Brain microvascular endothelial cell (primary cell): ENCODE measurements at regions not wholly inside any gene's neighbourhood (a gene's known extent, or its start where the extent isn't known, plus 50 kb on each side); places are given as distances from the start of the nearest gene placed in this dataset.
"Not testable (repeated sequence)": the region's sequence is repeated elsewhere in the genome, so short reads cannot be mapped to it uniquely, and the experiment has no call there.

Experiments used
- DNase-seq: peaks from one replicate; pipeline ENCODE4 v3.0.0-alpha.2; 2020
- H3K27ac ChIP-seq: fragments of 250-450 bp; sonication (Bioruptor Pico); 2 replicates; pipeline ENCODE4 v1.5.1; 2020; ENCODE audit warnings: mild to moderate bottlenecking, moderate library complexity
- H3K27me3 ChIP-seq: fragments of 250-450 bp; sonication (Bioruptor Pico); replicated peaks from 2 replicates; pipeline ENCODE4 v1.5.1; 2020; ENCODE audit warnings: mild to moderate bottlenecking
- H3K36me3 ChIP-seq: fragments of 250-450 bp; sonication (Bioruptor Pico); replicated peaks from 2 replicates; pipeline ENCODE4 v1.5.1; 2020; ENCODE audit warnings: mild to moderate bottlenecking
- H3K4me3 ChIP-seq: 2 replicates; pipeline ENCODE4 v1.5.1; 2011; ENCODE audit warnings: low read depth, mild to moderate bottlenecking, control low read depth, low read length, moderate library complexity
- CTCF ChIP-seq: IDR thresholded peaks from 2 replicates; pipeline ENCODE4 v1.5.1; 2011; ENCODE audit warnings: low read depth, mild to moderate bottlenecking, moderate library complexity, low read length, control low read depth, inconsistent platforms; ENCODE audit errors: missing control alignments
- in situ Hi-C: cut with HindIII; loops from 2 replicates; pipeline ENCODE4 v1.10.0; 2017; ENCODE audit warnings: low sequenced_read_pairs, low pct_ligation_motif_present

DNA sequence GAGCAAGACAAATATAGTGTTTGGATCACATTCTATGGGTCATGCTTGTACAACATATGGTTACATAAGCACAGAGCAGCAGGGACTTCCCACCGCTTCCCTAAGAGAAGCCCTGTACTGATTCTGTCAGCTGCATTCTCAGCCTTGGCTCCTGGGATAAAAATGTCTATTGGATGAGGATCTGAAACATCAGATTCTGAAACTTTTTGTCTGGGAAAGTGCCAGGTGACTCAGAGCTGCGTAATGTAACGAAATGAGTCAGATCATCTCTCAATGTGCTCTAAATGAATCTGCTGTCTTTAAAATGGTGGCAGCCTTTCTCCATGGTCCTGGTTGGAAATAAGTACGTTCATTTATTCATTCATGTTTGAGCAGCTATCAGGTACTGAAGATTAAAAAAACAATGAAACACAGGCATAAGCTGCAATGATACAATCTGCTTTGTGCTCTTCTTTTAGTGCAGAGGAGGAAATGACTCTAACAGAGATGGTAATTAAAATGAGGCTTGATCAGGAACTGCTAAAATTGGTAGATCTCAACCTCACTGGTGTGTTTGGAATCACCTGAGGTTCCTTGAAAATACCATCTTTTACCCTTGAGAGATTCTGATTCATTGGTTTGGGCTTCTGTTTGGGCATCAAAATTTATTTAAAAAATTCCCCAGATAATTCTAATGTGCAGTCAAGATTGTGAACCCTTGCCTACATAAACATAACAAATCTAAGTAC is 99.1 kb upstream of the NAP1L1 start:
- DNase-seq = peak; percentile 100
- peak overlapping the region; percentile 69 for H3K27ac ChIP-seq

DNA sequence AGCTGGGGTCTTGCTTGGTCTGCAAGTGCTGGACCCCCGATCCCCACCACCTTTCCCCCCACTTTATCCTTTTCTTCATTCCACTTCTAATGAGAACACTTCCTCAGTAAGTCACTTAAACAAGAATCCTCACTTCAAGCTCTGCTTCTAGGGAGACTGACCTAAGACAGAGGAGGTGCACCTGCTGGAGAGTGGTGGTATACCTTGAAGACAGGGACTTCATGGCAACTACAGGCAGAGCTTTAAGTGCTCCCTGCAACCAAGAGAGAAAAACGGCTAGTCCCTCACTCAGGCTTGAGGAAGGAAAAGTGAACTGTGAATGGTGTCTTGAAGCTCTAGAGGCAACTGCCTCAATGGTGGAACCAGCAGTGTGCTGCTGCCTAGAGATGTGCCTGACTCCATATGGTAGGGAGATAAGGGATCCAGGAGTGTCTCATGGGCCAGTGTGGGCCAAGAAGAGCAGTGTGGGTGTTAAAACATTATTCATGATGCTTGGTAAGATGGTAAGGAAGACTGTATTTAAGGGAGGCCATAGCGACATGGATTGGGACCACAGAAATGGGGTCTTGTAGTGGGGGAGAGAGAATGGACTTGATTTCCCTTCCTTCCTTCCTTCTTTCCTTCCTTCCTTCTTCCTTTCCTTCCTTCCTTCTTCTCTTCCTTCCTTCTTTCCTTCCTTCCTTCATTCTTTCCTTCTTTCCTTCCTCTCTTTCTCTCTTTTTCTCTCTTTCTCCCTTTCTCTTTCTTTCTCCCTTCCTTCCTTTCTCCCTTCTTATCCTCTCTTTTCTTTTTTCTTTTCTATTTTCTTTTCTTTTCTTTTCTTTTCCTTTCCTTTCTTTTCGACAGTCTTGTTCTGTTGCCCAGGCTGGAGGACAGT is 96.2 kb upstream of the NAP1L1 start:
- Histone ChIP-seq H3K27ac (no peak overlapping the region), H3K36me3 (no peaks in the 10 kb centered on the region), H3K27me3 (no peaks in the 10 kb centered on the region), H3K4me3 (no peak overlapping the region)
- in situ Hi-C loops = no loop called here
- no peak for DNase-seq
- TF ChIP-seq CTCF = no peak

More for the DNA sequence above, 99.1 kb upstream of the NAP1L1 start:
- Histone ChIP-seq H3K36me3 (no peaks in the 10 kb centered on the region), H3K27me3 (no peaks in the 10 kb centered on the region), H3K4me3 (no peak overlapping the region)
- in situ Hi-C loops = no loop called here
- no peak for TF ChIP-seq CTCF

DNA sequence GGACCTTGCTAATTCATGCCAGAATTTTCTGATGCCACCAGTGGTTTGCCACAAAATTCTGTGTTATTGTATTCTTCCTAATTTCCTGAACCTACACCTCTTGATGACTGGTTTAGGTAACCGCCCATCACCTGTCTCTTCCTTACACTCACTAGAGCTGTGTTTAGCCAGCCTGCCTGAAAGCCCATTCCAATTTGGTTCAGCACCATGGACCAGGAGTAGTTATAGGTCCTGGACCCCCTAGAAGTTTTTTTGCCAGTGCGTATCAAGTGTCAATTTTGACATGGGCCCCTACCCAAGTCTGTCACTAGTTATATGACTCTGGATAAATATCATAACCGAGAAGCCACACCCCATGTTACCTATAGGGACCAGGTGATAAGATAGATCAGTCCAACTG is 94.0 kb upstream of the NAP1L1 start:
- TF ChIP-seq CTCF = no peak
- in situ Hi-C loops = no loop called here
- H3K4me3 ChIP-seq = no peak overlapping the region
- DNase-seq = no peak
- H3K36me3 ChIP-seq = no peaks in the 10 kb centered on the region
- H3K27ac ChIP-seq = no peak overlapping the region
- no peaks in the 10 kb centered on the region for H3K27me3 ChIP-seq

- in situ Hi-C loops = no loop called here
Observed at GRCh38 chr12:76177821-76178220, 93.3 kb upstream of the NAP1L1 start.

GRCh38 chr12:76176940-76177339 is 92.5 kb upstream of the NAP1L1 start:
- Histone ChIP-seq H3K36me3 (no peaks in the 10 kb centered on the region), H3K4me3 (no peak overlapping the region), H3K27me3 (no peaks in the 10 kb centered on the region), H3K27ac (no peak overlapping the region)
- no peak for TF ChIP-seq CTCF
- in situ Hi-C loops = no loop called here
- no peak for DNase-seq

More at GRCh38 chr12:76177821-76178220, 93.3 kb upstream of the NAP1L1 start:
- TF ChIP-seq CTCF = no peak
- Histone ChIP-seq H3K4me3 (no peak overlapping the region), H3K36me3 (no peaks in the 10 kb centered on the region), H3K27ac (no peak overlapping the region), H3K27me3 (no peaks in the 10 kb centered on the region)
- no peak for DNase-seq

GRCh38 chr12:76175946-76176345 is 91.5 kb upstream of the NAP1L1 start:
- DNase-seq, in situ Hi-C loops, H3K4me3 ChIP-seq, H3K27me3 ChIP-seq, H3K36me3 ChIP-seq, H3K27ac ChIP-seq: not testable (repeated sequence)
